DMS153 (cell line): ENCODE measurements at regions not wholly inside any gene's neighbourhood (a gene's known extent, or its start where the extent isn't known, plus 50 kb on each side); places are given as distances from the start of the nearest gene placed in this dataset.

Source experiments
- DNase-seq: peaks from one replicate; lab custom pipeline; 2025; lab: John Stamatoyannopoulos, UW

- no peak for DNase-seq
These were observed 117.7 kb upstream of the GGTLC1 start for GRCh38 chr20:24106150-24106800.

DNA sequence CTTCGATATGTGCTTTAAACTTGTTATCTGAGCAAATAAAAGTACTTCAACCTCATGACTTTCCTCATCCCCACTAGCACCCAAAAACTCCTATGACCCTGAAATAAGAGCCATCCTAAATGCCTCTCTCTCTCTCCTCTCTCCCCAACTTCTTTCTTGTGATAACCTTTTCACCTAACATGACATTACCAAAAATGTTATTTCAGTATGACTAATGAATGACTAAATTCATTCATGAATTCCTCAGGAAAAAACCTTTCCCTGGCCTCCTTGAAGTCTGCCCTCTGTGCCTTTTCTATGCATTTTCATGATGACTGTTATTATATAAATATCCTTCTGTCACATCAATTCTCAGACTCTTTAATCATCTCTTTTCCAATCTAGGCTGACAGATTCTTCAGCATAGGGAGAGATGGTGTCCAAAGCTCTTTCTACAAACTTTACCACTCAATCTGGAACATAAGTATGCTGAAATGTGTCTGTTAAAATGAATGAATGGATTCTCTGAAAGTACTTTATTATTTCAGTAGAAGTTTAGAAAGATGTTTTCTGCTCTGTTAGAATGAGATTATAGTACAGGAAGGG, 114.3 kb upstream of the GGTLC1 start:
- DNase-seq, result no peak

GRCh38 chr20:24102290-24102689, 113.7 kb upstream of the GGTLC1 start:
- no peak for DNase-seq

- peak; percentile 49 for DNase-seq
These were observed 111.9 kb upstream of the GGTLC1 start for GRCh38 chr20:24100370-24101011.

DNA sequence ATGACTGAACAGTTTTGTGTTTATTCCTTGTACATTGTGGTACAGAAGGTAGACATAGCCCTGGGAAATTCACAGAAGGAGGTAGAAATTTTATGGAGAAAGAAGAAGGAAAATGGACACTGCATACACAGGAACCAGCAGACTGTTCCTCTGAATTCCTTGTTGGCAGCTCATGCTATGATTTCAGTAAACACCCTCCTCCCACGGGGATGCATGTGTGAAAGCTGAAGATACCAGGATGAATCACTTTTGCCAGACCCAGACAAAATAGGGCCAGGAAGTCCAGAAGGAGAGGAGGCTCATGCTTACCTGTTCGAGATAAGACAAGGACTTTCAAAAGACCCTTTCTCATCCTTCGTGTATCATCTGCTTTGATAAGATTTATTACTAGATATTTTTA, 110.3 kb upstream of the GGTLC1 start:
- DNase-seq, result no peak

DNA sequence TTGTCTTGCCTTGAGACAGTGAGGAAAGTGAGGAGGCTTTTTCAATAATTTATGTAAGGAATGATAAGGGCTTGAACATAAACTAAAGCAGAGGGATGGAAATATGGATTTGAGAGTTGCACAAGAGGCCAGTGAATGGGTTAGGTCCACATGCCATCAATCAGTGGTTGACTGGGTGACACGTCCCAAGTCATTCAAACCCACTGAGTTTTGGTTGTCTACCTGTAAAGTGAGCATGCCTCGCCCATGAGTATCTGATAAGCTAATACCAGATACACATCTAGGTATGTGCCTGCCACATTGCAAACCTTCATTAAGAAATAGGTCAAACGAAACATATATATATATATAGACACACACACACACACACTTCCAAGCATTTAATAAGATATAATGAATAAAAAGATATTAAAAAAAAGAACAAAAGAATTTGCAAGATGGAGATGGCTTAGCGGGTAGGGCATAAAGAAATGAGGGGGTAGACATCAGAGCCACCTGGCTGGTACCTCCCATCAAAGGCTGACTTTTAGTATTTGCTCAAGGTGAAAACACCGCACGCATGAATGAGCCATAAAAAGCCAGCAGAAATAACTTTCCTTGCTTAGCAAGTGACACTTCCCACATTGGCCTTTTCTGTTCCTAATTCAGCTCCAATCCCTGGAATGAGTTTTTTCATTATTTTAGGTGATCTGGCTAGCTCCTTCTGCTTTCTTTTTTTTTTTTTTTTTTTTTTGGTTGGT, 109.1 kb upstream of the GGTLC1 start:
- no peak for DNase-seq

DNA sequence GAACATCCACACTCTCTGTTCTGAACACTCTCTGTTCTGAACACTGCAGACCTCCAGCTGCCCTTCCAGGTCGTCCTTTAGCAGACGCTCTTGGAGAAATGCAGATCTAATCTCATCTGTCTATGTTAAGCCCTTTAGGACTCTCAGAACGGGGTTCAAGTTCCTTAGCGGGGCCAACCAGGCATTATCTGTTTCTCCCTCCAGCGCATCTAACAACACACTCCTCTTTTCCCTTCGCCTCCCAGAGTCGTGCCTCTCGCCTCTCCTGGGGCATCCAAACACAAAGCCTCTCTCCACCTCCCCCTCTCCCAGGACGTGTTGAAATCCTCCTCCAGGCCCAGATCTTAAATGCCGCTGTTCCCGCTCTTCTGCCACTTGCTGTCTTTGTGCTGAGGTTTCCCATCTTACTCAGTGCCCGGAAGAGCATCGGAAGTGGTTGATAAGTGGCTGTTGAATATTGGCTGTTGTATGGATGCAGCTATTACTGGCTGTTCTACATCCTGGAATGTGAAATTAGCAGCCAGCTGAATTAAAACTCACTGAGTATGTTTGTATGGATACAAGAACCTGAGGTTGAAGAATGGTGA, 108.4 kb upstream of the GGTLC1 start:
- DNase-seq, result no peak

- DNase-seq, result no peak
These were observed 107.7 kb upstream of the GGTLC1 start for GRCh38 chr20:24096264-24096663.

GRCh38 chr20:24095756-24096155, 107.2 kb upstream of the GGTLC1 start:
- peak; percentile 38 for DNase-seq

DNA sequence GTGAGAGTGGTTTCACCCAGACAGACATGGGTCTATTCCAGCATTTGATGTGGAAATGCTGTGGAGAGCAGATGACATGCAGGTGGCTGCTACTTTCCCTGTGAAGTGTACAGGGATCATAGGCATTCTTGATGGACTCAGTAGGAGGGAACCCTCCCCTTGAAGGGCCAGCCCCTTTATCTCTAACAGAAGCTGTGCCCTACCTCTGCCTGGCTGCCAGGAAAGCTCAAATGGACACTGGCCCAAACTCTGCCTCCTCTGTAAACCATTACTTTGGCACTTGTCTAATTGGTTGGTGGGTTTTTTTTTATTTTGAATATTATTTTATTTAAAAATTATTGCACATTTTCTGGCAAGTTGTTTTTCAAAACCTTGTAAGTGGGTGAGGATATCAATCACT, 106.7 kb upstream of the GGTLC1 start:
- DNase-seq, result no peak

GRCh38 chr20:24089576-24089975, 101.0 kb upstream of the GGTLC1 start:
- no peak for DNase-seq

- no peak for DNase-seq
These were observed 97.5 kb upstream of the GGTLC1 start for GRCh38 chr20:24086121-24086520.

- no peak for DNase-seq
These were observed 95.7 kb upstream of the GGTLC1 start for GRCh38 chr20:24084281-24084680.

GRCh38 chr20:24081077-24081476, 92.5 kb upstream of the GGTLC1 start:
- no peak for DNase-seq

DNA sequence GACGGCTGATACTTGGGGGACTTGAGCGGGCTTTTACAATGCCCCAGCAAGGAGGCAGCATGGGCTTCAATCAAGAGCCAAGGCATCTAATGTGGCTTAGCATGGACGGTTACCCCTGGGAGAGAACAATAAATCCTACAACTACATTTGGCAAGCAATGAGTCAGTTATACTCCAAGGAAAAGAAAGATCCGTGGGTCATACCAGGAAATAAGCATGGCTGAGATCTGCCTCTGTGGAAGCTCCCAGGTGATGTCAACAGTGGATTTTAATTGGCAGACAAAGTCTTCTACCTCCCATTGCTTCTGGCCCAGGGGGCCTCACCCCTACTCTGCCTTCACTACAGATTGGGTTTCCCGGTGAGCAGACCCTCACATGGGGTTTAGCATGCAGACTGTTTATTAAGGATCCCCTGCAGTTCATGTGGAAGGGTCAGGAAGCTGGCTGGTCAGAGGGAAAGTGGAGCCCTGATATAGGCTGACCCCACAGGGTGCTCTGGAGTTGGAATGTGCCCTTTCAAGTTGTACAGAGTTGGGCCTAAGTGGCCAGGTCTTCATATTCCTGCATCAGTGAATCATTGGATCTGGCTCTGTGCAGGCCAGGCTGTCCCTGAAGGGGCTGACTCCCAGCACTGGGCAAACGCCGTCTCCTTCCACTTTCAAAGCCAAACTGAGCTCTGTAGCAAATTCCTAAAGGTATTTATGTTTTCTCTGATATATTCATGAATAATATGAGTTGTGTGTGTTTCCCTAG, 91.3 kb upstream of the GGTLC1 start:
- DNase-seq, result no peak

- DNase-seq, result no peak
These were observed 88.6 kb upstream of the GGTLC1 start for GRCh38 chr20:24077145-24077544.

DNA sequence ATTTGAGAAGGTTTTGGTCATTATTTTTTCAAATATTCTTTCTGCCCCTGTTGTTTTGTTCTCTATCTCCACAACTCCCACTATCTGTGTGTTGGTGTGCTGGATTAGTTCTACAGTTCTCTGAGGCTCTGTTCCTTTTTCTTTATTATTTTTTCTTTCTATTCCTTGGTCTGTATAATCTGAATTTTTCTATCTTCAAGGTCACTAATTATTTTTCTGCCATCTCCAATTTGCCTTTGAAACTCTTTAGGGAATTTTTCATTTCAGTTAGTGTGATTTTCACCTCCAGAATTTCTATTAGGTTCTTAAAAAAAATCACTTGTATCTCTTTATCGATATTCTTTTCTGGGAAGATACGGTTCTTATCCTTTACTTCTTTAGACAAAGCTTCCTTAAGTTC, 82.1 kb upstream of the GGTLC1 start:
- DNase-seq, result no peak

- DNase-seq, result no peak
These were observed 77.6 kb upstream of the GGTLC1 start for GRCh38 chr20:24066076-24066700.

DNA sequence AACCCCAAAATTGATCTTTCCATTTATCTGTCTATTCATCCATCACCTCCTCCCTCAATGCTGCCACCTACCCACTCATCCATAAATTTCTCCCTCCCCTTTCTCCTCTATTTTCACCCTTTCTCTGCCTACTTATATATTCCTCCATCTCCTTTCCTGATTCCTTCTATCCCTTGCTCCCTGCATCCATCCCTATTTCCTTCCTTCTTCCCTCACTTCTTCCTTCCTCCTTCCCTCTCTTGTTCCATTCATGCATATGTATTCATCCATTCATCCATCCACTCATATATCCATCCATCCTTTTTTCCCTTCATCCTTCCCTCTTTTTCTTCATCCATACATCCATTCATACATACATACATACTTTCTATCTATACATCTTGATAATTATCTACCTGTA, 76.3 kb upstream of the GGTLC1 start:
- no peak for DNase-seq

- DNase-seq, result no peak
These were observed 75.5 kb upstream of the GGTLC1 start for GRCh38 chr20:24064092-24064491.

DNA sequence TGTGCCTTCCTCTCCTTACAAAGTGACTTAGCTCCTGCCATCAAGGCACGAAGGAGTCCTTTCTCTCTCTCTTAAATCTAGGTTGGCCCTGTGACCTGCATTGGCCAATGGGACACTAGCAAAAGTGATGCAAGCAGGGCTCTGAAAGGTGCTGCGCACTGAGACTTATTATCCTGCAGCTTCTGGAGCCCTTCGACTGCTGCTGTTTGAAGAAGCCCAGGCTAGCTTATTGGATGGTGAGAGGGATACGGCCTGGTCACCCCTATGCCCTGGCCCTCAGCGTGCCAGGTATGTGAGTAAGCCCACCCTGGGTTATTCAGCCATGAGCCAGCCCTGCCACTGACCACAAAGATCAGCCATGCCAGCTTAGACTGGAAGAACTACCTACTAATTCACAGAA, 74.5 kb upstream of the GGTLC1 start:
- no peak for DNase-seq
